HG03565 (cell line): ENCODE measurements at regions not wholly inside any gene's neighbourhood (a gene's known extent, or its start where the extent isn't known, plus 50 kb on each side); places are given as distances from the start of the nearest gene placed in this dataset.

Experiments used
- ATAC-seq: cut with Tn5 transposase; IDR thresholded peaks from one replicate; pipeline ENCODE4 v1.9.1; 2021; ENCODE audit warnings: mild to moderate bottlenecking, moderate library complexity; ENCODE audit not compliant: unreplicated experiment

GRCh38 chr13:104466016-104466415 lies 1399.8 kb upstream of the SLC10A2 start:
- no peak for ATAC-seq

GRCh38 chr13:104461049-104461448 lies 1394.8 kb upstream of the SLC10A2 start:
- ATAC-seq = no peak

GRCh38 chr13:104460554-104460953 lies 1394.3 kb upstream of the SLC10A2 start:
- ATAC-seq = no peak

- ATAC-seq = no peak
Observed at GRCh38 chr13:104450006-104450405, 1383.8 kb upstream of the SLC10A2 start.

GRCh38 chr13:104447348-104447747 lies 1381.1 kb upstream of the SLC10A2 start:
- ATAC-seq = no peak

GRCh38 chr13:104442536-104442935 lies 1376.3 kb upstream of the SLC10A2 start:
- no peak for ATAC-seq

- ATAC-seq = no peak
Observed at GRCh38 chr13:104436555-104436954, 1370.3 kb upstream of the SLC10A2 start.

- no peak for ATAC-seq
Observed at GRCh38 chr13:104431895-104432294, 1365.7 kb upstream of the SLC10A2 start.

GRCh38 chr13:104426435-104426834 lies 1360.2 kb upstream of the SLC10A2 start:
- no peak for ATAC-seq

GRCh38 chr13:104422668-104423067 lies 1356.5 kb upstream of the SLC10A2 start:
- ATAC-seq = no peak

- no peak for ATAC-seq
Observed at GRCh38 chr13:104416973-104417372, 1350.8 kb upstream of the SLC10A2 start.

GRCh38 chr13:104414771-104415170 lies 1348.6 kb upstream of the SLC10A2 start:
- no peak for ATAC-seq

GRCh38 chr13:104414181-104414580 lies 1348.0 kb upstream of the SLC10A2 start:
- no peak for ATAC-seq

- ATAC-seq = no peak
Observed at GRCh38 chr13:104411141-104411765, 1345.0 kb upstream of the SLC10A2 start.

- no peak for ATAC-seq
Observed at GRCh38 chr13:104408733-104409132, 1342.5 kb upstream of the SLC10A2 start.

GRCh38 chr13:104404325-104404724 lies 1338.1 kb upstream of the SLC10A2 start:
- no peak for ATAC-seq

- ATAC-seq = no peak
Observed at GRCh38 chr13:104389691-104390090, 1323.5 kb upstream of the SLC10A2 start.

GRCh38 chr13:104387510-104387909 lies 1321.3 kb upstream of the SLC10A2 start:
- ATAC-seq = no peak

- no peak for ATAC-seq
Observed at GRCh38 chr13:104385404-104385803, 1319.2 kb upstream of the SLC10A2 start.

GRCh38 chr13:104382951-104383350 lies 1316.7 kb upstream of the SLC10A2 start:
- ATAC-seq = no peak

- no peak for ATAC-seq
Observed at GRCh38 chr13:104376588-104376987, 1310.4 kb upstream of the SLC10A2 start.

- ATAC-seq = no peak
Observed at GRCh38 chr13:104375614-104376013, 1309.4 kb upstream of the SLC10A2 start.

GRCh38 chr13:104372095-104372655 lies 1306.0 kb upstream of the SLC10A2 start:
- no peak for ATAC-seq
